ENCODE measurements at regions not wholly inside any gene's neighbourhood (a gene's known extent, or its start where the extent isn't known, plus 50 kb on each side); places are given as distances from the start of the nearest gene placed in this dataset.

GRCh38 chr3:26449996-26450395 lies 172.6 kb upstream of the LRRC3B start:
- Histone ChIP-seq H3K27ac (no peak overlapping the region), H3K36me3 (no peaks in the 10 kb centered on the region), H3K9me3 (no peaks in the 10 kb centered on the region), H3K4me1 (no peaks in the 10 kb centered on the region), H3K4me3 (no peak overlapping the region), H3K27me3 (ENCODE audit: low read depth) (no peaks in the 10 kb centered on the region)
- DNase-seq (no peak), ATAC-seq (no peak)
- intact Hi-C loops (cut with DNase I), result no loop called here
- TF ChIP-seq CTCF (IDR thresholded peaks at IDR 0.05), result no peak

GRCh38 chr3:26452363-26452762 lies 170.2 kb upstream of the LRRC3B start:
- H3K9me3 ChIP-seq, result no peaks in the 10 kb centered on the region
- no peak for TF ChIP-seq CTCF (IDR thresholded peaks at IDR 0.05)
- no peaks in the 10 kb centered on the region for H3K27me3 ChIP-seq (ENCODE audit: low read depth)
- H3K4me1 ChIP-seq, result no peaks in the 10 kb centered on the region
- DNase-seq (no peak), ATAC-seq (no peak)
- intact Hi-C loops (cut with DNase I), result no loop called here
- no peak overlapping the region for H3K4me3 ChIP-seq
- H3K27ac ChIP-seq, result no peak overlapping the region
- H3K36me3 ChIP-seq, result no peaks in the 10 kb centered on the region

GRCh38 chr3:26460985-26461384 lies 161.6 kb upstream of the LRRC3B start:
- Histone ChIP-seq H3K9me3 (peaks cover 5% of the 10 kb centered on the region), H3K27me3 (ENCODE audit: low read depth) (no peaks in the 10 kb centered on the region), H3K36me3 (no peaks in the 10 kb centered on the region), H3K27ac (no peak overlapping the region), H3K4me3 (no peak overlapping the region), H3K4me1 (no peaks in the 10 kb centered on the region)
- no peak for ATAC-seq
- intact Hi-C loops (cut with DNase I), result no loop called here
- no peak for DNase-seq
- no peak for TF ChIP-seq CTCF (IDR thresholded peaks at IDR 0.05)

GRCh38 chr3:26472345-26472744 lies 150.2 kb upstream of the LRRC3B start:
- Histone ChIP-seq H3K36me3 (no peaks in the 10 kb centered on the region), H3K27me3 (ENCODE audit: low read depth) (no peaks in the 10 kb centered on the region), H3K27ac (no peak overlapping the region), H3K9me3 (no peaks in the 10 kb centered on the region), H3K4me1 (no peaks in the 10 kb centered on the region), H3K4me3 (no peak overlapping the region)
- no peak for TF ChIP-seq CTCF (IDR thresholded peaks at IDR 0.05)
- ATAC-seq (no peak), DNase-seq (no peak)
- intact Hi-C loops (cut with DNase I), result no loop called here

GRCh38 chr3:26474706-26475105 lies 147.9 kb upstream of the LRRC3B start:
- DNase-seq, result no peak
- H3K27ac ChIP-seq, result no peak overlapping the region
- H3K36me3 ChIP-seq, result no peaks in the 10 kb centered on the region
- intact Hi-C loops (cut with DNase I), result no loop called here
- H3K27me3 ChIP-seq (ENCODE audit: low read depth), result no peaks in the 10 kb centered on the region
- no peak overlapping the region for H3K4me3 ChIP-seq
- H3K9me3 ChIP-seq, result no peaks in the 10 kb centered on the region
- H3K4me1 ChIP-seq, result no peaks in the 10 kb centered on the region
- TF ChIP-seq CTCF (IDR thresholded peaks at IDR 0.05), result no peak
- no peak for ATAC-seq

- TF ChIP-seq CTCF (IDR thresholded peaks at IDR 0.05), result no peak
- Histone ChIP-seq H3K27ac (no peak overlapping the region), H3K36me3 (no peaks in the 10 kb centered on the region), H3K4me3 (no peak overlapping the region), H3K9me3 (peaks cover 3% of the 10 kb centered on the region), H3K4me1 (no peaks in the 10 kb centered on the region), H3K27me3 (ENCODE audit: low read depth) (no peaks in the 10 kb centered on the region)
- DNase-seq (no peak), ATAC-seq (no peak)
- intact Hi-C loops (cut with DNase I), result no loop called here
Measured at GRCh38 chr3:26480377-26480776, 142.2 kb upstream of the LRRC3B start.
